ENCODE measurements at regions not wholly inside any gene's neighbourhood (a gene's known extent, or its start where the extent isn't known, plus 50 kb on each side); places are given as distances from the start of the nearest gene placed in this dataset.

DNA sequence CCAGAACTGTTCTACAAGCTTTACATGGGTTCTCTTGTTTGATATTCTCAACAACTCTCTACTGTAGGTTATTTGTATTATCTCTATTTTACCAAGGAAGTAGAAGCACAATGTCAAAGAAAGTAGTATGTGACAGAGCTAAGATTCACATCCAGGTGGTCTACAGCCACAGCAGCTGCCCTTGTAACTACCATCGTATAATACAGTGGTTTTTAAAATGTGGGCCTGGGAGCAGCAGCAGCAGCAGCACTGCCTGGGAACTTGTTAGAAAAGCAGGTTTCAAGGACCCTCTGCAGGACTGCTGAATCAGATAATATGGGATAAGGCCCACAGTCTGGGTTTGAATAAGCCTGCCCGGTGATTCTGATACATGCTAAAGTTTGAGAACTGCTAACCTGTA lies 357.1 kb upstream of the SATB1 start:
- CTCF ChIA-PET (ENCODE audit: partially characterized antibody) = no interaction called here
- Histone ChIP-seq H4K91ac (replicated peaks; ENCODE audit: insufficient read length, low read length) (no peak overlapping the region), H3K27ac (ENCODE audit: low read depth, low read length) (no peak overlapping the region), H3K4me1 (replicated peaks in 1 of 4; ENCODE audit: control insufficient read depth in 3 of 4, insufficient read depth in 4 of 4, low read length in 3 of 4) (no peaks in the 10 kb centered on the region), H3K4me3 (ENCODE audit: extremely low read depth in 1 of 4, insufficient read depth in 2 of 4, low read depth in 3 of 4, low read length in 4 of 4) (no peak overlapping the region), H4K5ac (ENCODE audit: insufficient read length, low read depth, low read length) (no peak overlapping the region), H4K20me1 (replicated peaks in 1 of 2; ENCODE audit: control insufficient read depth in 1 of 2, insufficient read depth in 2 of 2, low read length in 2 of 2) (no peaks in the 10 kb centered on the region), H3K14ac (ENCODE audit: insufficient read length) (no peak overlapping the region), H3K56ac (replicated peaks; ENCODE audit: insufficient read length, low read depth, low read length) (no peak overlapping the region), H2AK5ac (ENCODE audit: low read depth, low read length) (no peak overlapping the region), H3K36me3 (ENCODE audit: control insufficient read depth in 2 of 4, insufficient read depth in 4 of 4, low read length in 3 of 4) (no peaks in the 10 kb centered on the region), H2BK15ac (ENCODE audit: low read length) (no peak overlapping the region), H3K79me1 (ENCODE audit: low read depth, low read length) (no peaks in the 10 kb centered on the region), H3K23ac (ENCODE audit: insufficient read length) (no peak overlapping the region), H2BK12ac (ENCODE audit: low read depth, low read length) (no peak overlapping the region), H2BK20ac (ENCODE audit: low read length) (no peak overlapping the region), H3K4me2 (ENCODE audit: insufficient read depth in 1 of 2, low read depth in 2 of 2, low read length in 2 of 2) (no peak overlapping the region), H4K8ac (ENCODE audit: extremely low read depth, insufficient read depth, low read length) (no peak overlapping the region), H3K9me3 (ENCODE audit: insufficient read depth in 2 of 2, low read depth in 1 of 2, low read length in 1 of 2) (no peaks in the 10 kb centered on the region), H2BK5ac (ENCODE audit: low read depth, low read length) (no peak overlapping the region), H3K23me2 (ENCODE audit: low read depth, low read length) (0 out of 2 replicates have a peak, but pooled peaks cover 2% of the 10 kb centered on the region), H3K79me2 (ENCODE audit: control insufficient read depth in 1 of 2, insufficient read depth in 2 of 2, low read length in 2 of 2) (no peaks in the 10 kb centered on the region), H2BK120ac (replicated peaks; ENCODE audit: low read depth, low read length) (no peak overlapping the region), H3K18ac (ENCODE audit: extremely low read depth, low read length) (no peak overlapping the region), H2AFZ (ENCODE audit: low read length) (no peak overlapping the region), H3K9ac (replicated peaks in 1 of 4; ENCODE audit: extremely low read depth in 1 of 4, low read depth in 3 of 4, low read length in 3 of 4) (no peak overlapping the region), H3K27me3 (replicated peaks in 1 of 4; ENCODE audit: control insufficient read depth in 3 of 4, extremely low read depth in 1 of 4, insufficient read depth in 3 of 4, low read length in 3 of 4) (no peaks in the 10 kb centered on the region), H3K4ac (replicated peaks; ENCODE audit: insufficient read length, low read depth, low read length) (no peak overlapping the region)
- POLR2A ChIA-PET (ENCODE audit: partially characterized antibody) = no interaction called here
- WGBS, 2 experiments (ENCODE audit: extremely low coverage in 1 of 2, insufficient coverage in 1 of 2, insufficient read length in 1 of 2, insufficient replicate concordance in 2 of 2, low coverage in 1 of 2, low lambda C conversion rate in 2 of 2, missing lambda C conversion rate in 1 of 2) = 93% methylated on average over 2 of the region's 2 CpGs; no CpG with 5 or more reads in 1 of the 2 experiments
- FAIRE-seq (no peak), DNase-seq (ENCODE audit: low read depth in 1 of 2, low spot score in 2 of 2) (no peak)
- TF ChIP-seq, protein P1, sequence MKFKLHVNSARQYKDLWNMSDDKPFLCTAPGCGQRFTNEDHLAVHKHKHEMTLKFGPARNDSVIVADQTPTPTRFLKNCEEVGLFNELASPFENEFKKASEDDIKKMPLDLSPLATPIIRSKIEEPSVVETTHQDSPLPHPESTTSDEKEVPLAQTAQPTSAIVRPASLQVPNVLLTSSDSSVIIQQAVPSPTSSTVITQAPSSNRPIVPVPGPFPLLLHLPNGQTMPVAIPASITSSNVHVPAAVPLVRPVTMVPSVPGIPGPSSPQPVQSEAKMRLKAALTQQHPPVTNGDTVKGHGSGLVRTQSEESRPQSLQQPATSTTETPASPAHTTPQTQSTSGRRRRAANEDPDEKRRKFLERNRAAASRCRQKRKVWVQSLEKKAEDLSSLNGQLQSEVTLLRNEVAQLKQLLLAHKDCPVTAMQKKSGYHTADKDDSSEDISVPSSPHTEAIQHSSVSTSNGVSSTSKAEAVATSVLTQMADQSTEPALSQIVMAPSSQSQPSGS (IDR thresholded peaks at IDR 0.05; ENCODE audit: low read length) = no peak
- no peak for TF ChIP-seq SIN3A (conservative IDR thresholded peaks at IDR 0.05 in 1 of 2, IDR thresholded peaks at IDR 0.05 in 1 of 2; ENCODE audit: low read depth in 1 of 2, low read length in 2 of 2)
- TF ChIP-seq EZH2 (IDR thresholded peaks at IDR 0.05; ENCODE audit: low read depth, low read length, severe bottlenecking) = no peak
- TF ChIP-seq GABPA (IDR thresholded peaks at IDR 0.05; ENCODE audit: borderline replicate concordance, insufficient read depth, low read length) = no peak
- TF ChIP-seq KDM1A (IDR thresholded peaks at IDR 0.05; ENCODE audit: borderline replicate concordance, low read length) = no peak
- no peak for TF ChIP-seq RNF2 (IDR thresholded peaks at IDR 0.05; ENCODE audit: borderline replicate concordance, low read depth, low read length, missing control alignments, poor library complexity, severe bottlenecking)
- TF ChIP-seq BCL11A (IDR thresholded peaks at IDR 0.05; ENCODE audit: low read depth in 2 of 2, low read length in 2 of 2) = no peak
- TF ChIP-seq, protein P2, sequence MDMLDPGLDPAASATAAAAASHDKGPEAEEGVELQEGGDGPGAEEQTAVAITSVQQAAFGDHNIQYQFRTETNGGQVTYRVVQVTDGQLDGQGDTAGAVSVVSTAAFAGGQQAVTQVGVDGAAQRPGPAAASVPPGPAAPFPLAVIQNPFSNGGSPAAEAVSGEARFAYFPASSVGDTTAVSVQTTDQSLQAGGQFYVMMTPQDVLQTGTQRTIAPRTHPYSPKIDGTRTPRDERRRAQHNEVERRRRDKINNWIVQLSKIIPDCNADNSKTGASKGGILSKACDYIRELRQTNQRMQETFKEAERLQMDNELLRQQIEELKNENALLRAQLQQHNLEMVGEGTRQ (IDR thresholded peaks at IDR 0.05; ENCODE audit: low read length) = no peak
- no peak for TF ChIP-seq KDM4A (IDR thresholded peaks at IDR 0.05; ENCODE audit: low read depth, low read length, severe bottlenecking)
- TF ChIP-seq ASH2L (IDR thresholded peaks at IDR 0.05; ENCODE audit: low read length) = no peak
- no peak for TF ChIP-seq MAFK (IDR thresholded peaks at IDR 0.05; ENCODE audit: low read depth, low read length)

All from H1 (cell line).